MCF 10A (cell line): ENCODE measurements at regions not wholly inside any gene's neighbourhood (a gene's known extent, or its start where the extent isn't known, plus 50 kb on each side); places are given as distances from the start of the nearest gene placed in this dataset.

Experiments
- BruUV-seq: library from RNA; stranded (reverse); fragments of 400-500 nt; replicated peaks from 2 replicates; lab custom pipeline; 2021; lab: Mats Ljungman, UMichigan
- CTCF ChIA-PET: fragments of 300-600 bp; sonication (Branson Sonifier 250); formaldehyde crosslinking; extraction: SDS; loops from one replicate; lab custom pipeline; 2021; ENCODE audit warnings: antibody characterized with exemption, inconsistent platforms; lab: Yijun Ruan, JAX
- POLR2A ChIA-PET: fragments of 300-600, 350-650 bp; sonication (Branson Sonifier 250); formaldehyde crosslinking; extraction: SDS; loops from one replicate; lab custom pipeline; 2020; ENCODE audit warnings: antibody characterized with exemption, inconsistent platforms; lab: Yijun Ruan, JAX
- DNase-seq: peaks from one replicate; pipeline ENCODE4 v3.0.0-alpha.2; 2018; ENCODE audit not compliant: unreplicated experiment
- H3K27ac Mint-ChIP-seq: one replicate; pipeline ENCODE4 v1.8.0; 2022; ENCODE audit warnings: mild to moderate bottlenecking, low read depth, mixed read lengths; ENCODE audit not compliant: unreplicated experiment
- H3K27me3 Mint-ChIP-seq: one replicate; pipeline ENCODE4 v1.8.0; 2022; ENCODE audit warnings: mixed read lengths; ENCODE audit not compliant: insufficient read depth, unreplicated experiment
- H3K36me3 Mint-ChIP-seq: one replicate; pipeline ENCODE4 v1.8.0; 2022; ENCODE audit warnings: mild to moderate bottlenecking, moderate library complexity, mixed read lengths; ENCODE audit not compliant: insufficient read depth, unreplicated experiment
- H3K4me1 Mint-ChIP-seq: one replicate; pipeline ENCODE4 v1.8.0; 2022; ENCODE audit warnings: mixed read lengths; ENCODE audit not compliant: insufficient read depth, unreplicated experiment
- H3K4me3 Mint-ChIP-seq: one replicate; pipeline ENCODE4 v1.8.0; 2022; ENCODE audit warnings: mild to moderate bottlenecking, moderate library complexity, mixed read lengths; ENCODE audit not compliant: unreplicated experiment
- H3K9me3 Mint-ChIP-seq: one replicate; pipeline ENCODE4 v1.8.0; 2022; ENCODE audit warnings: mixed read lengths; ENCODE audit not compliant: unreplicated experiment
- intact Hi-C: fragments of 100-400 bp; cut with micrococcal nuclease; formaldehyde crosslinking; loops from 2 replicates; pipeline ENCODE4 v1.14.1; 2022
- TF ChIP-seq, protein P1 (sequence below): fragments of 200-600 bp; IDR thresholded peaks from one replicate; pipeline ENCODE4 v1.8.0; 2022; ENCODE audit warnings: antibody characterized with exemption, mild to moderate bottlenecking; ENCODE audit not compliant: unreplicated experiment

DNA sequence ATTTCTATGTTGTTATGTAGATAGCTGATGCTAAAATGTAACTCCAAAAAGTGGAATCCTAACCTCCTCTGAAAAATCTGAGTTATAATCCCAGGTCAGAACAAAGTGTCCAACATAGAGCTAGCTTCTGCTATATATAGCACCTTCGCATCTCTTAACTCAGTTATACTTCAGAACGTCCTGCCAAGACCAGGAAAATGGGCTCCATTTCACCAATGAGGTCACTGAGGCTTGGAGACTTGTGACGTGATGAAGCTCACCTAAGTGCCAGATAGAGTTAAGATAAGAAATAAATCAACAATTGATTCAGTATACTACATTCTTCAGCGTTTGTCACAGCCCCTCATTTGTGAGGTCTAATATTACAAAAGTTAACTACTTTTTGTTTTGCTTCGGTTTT is 88.8 kb downstream of the KCTD12 start:
- Mint-ChIP-seq H3K9me3 (no peaks in the 10 kb centered on the region), H3K27me3 (no peaks in the 10 kb centered on the region), H3K27ac (no peak overlapping the region), H3K36me3 (no peaks in the 10 kb centered on the region), H3K4me3 (no peak overlapping the region), H3K4me1 (no peaks in the 10 kb centered on the region)
- CTCF ChIA-PET, result interaction anchor here (1.6 kb wide), 1 partner anchor 25 kb away, joined by 4 read pairs; no protein-coding TSS in a partner anchor
- DNase-seq, result no peak
- TF ChIP-seq, protein P1, sequence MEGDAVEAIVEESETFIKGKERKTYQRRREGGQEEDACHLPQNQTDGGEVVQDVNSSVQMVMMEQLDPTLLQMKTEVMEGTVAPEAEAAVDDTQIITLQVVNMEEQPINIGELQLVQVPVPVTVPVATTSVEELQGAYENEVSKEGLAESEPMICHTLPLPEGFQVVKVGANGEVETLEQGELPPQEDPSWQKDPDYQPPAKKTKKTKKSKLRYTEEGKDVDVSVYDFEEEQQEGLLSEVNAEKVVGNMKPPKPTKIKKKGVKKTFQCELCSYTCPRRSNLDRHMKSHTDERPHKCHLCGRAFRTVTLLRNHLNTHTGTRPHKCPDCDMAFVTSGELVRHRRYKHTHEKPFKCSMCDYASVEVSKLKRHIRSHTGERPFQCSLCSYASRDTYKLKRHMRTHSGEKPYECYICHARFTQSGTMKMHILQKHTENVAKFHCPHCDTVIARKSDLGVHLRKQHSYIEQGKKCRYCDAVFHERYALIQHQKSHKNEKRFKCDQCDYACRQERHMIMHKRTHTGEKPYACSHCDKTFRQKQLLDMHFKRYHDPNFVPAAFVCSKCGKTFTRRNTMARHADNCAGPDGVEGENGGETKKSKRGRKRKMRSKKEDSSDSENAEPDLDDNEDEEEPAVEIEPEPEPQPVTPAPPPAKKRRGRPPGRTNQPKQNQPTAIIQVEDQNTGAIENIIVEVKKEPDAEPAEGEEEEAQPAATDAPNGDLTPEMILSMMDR, result no peak
- POLR2A ChIA-PET, result interaction anchor here (0.6 kb wide), 1 partner anchor 137 kb away, joined by 4 read pairs; no protein-coding TSS in a partner anchor
- BruUV-seq, result no TSS peak
- intact Hi-C loops, result no loop called here

DNA sequence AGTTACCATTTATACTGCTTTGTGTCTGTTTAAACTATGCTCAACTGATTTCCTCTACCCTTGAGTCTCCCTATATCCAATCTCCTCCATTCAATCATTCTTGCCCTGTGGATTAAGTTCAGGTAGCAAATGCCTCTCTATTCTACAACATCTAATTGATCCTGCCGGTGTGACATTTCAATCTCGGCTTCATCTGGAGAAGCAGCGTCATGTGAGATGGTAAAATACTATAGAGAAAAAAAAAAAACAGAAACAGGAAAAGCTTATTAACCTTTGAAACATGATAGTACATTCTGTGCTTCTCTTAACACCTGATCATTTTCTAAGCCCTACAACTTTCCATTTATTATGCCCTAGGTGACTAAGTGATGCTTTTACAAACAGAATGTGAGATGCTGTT is 89.4 kb downstream of the KCTD12 start:
- ChIA-PET CTCF (interaction anchor here (1.6 kb wide), 1 partner anchor 25 kb away, joined by 4 read pairs; no protein-coding TSS in a partner anchor), POLR2A (no interaction called here)
- BruUV-seq, result no TSS peak
- Mint-ChIP-seq H3K27me3 (no peaks in the 10 kb centered on the region), H3K4me1 (no peaks in the 10 kb centered on the region), H3K9me3 (no peaks in the 10 kb centered on the region), H3K4me3 (no peak overlapping the region), H3K27ac (no peak overlapping the region), H3K36me3 (no peaks in the 10 kb centered on the region)
- intact Hi-C loops, result no loop called here
- TF ChIP-seq, protein P1, result no peak
- DNase-seq, result no peak

DNA sequence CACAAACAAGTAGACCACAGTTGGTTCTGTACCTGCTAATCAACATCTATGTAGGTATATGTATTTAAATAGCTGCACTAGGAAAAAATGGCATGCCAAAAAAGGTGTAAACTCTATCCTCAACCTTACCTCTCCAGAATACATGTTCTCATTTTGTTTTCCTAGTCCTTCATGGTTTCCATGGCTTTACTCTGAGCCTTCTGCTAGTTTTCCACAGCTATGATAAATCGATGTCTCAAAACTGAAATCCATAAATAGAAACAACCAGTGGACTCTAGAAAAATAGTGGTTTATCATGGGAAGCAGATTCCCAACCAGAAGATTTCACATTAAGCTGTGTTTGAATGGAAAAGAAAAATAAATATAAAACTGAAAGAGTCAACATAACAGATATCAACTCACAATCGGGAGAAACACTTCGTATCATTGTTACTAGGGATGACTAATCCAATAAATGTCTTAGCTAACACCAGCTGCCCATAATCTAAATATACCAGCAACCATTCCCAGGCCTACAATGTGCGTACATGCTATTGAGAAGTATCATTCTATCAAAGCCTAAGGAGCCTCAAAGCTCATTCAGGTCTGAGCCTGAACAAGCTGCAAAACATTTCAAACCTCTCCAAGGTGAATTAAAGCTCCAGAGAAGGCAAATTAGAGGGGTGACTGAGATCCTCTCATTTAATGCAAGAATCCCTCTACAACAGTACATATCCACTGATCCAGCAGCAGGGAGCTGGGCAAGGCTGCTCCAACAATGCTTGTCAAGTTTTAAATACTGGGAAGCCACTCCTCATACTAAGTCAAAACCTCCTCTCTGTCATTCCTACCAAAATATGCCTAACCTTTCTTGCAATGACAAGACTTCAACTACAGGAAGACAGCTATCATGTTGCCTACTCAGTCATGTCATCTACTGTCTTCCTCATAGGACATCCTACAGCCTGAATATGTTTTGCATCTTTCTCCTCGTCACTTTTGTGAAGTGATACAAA is 90.2 kb downstream of the KCTD12 start:
- DNase-seq, result no peak
- Mint-ChIP-seq H3K4me1 (no peaks in the 10 kb centered on the region), H3K36me3 (no peaks in the 10 kb centered on the region), H3K27ac (no peak overlapping the region), H3K27me3 (no peaks in the 10 kb centered on the region), H3K9me3 (no peaks in the 10 kb centered on the region), H3K4me3 (no peak overlapping the region)
- intact Hi-C loops, result no loop called here
- POLR2A ChIA-PET, result no interaction called here
- TF ChIP-seq, protein P1, result no peak
- BruUV-seq, result no TSS peak
- CTCF ChIA-PET, result interaction anchor here (0.7 to 1.6 kb wide), 3 partner anchors 26 to 311 kb away, joined by 3 to 4 read pairs (median 3); no protein-coding TSS in a partner anchor

DNA sequence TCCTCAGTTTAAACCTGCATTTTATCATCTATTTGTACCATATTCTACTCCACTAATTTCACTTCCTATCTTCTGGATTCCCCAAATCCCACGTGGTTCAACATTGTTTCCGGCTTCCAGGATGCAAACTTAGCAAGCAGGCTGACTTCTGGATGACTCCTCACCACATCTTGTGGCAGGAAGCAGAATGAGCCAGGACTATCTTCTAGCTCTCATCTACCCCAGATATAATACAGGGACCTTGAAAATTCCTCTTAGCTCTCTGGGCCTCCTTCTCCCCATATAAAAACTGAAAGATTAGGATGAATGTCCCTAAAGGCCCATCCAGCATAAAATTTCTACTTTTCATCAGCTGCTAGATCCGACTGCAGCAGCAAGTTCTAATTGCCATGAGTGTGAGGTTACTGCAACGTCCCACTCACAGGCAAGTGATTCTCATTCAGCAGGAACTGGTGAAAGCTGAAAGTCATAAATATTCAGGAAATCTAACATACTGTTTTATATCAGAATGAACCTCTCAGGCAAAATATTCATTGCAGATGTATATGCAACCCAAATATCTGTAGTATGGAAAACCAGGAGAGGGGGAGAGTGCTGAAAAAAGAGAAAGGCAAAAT is 93.4 kb downstream of the KCTD12 start:
- Mint-ChIP-seq H3K9me3 (no peaks in the 10 kb centered on the region), H3K4me1 (no peaks in the 10 kb centered on the region), H3K27ac (no peak overlapping the region), H3K4me3 (no peak overlapping the region), H3K27me3 (no peaks in the 10 kb centered on the region), H3K36me3 (no peaks in the 10 kb centered on the region)
- TF ChIP-seq, protein P1, result no peak
- POLR2A ChIA-PET, result interaction anchor here (0.9 kb wide), 1 partner anchor 16 kb away, joined by 3 read pairs; no protein-coding TSS in a partner anchor
- DNase-seq, result no peak
- CTCF ChIA-PET, result no interaction called here
- intact Hi-C loops, result no loop called here
- BruUV-seq, result no TSS peak
